ENCODE measurements at regions not wholly inside any gene's neighbourhood (a gene's known extent, or its start where the extent isn't known, plus 50 kb on each side); places are given as distances from the start of the nearest gene placed in this dataset.

DNA sequence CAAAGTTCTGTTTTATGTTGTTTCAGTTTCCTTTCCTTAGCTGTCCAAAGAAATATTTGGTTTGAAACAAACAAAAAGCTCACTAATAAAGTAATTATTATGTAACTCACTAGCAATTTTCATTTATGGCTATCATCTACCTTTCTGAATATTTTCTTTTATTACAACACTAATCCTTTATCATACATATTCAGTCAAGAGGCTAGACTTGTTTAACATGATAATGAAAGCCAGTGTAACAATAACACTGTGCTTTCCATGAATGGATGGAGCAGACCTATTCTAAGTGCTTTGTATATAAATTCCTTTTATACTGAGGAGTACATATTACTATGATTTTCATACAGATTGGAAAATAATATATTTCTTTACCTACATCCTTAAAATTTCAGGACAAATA, 972.8 kb upstream of the ADGRL4 start:
- TF ChIP-seq ZSCAN22 (CRISPR knock-in tag; IDR thresholded peaks at IDR 0.05) (no peak), KLF9 (CRISPR knock-in tag; IDR thresholded peaks at IDR 0.05; ENCODE audit: low read depth) (no peak), ZNF18 (CRISPR knock-in tag; IDR thresholded peaks at IDR 0.05; ENCODE audit: insufficient replicate concordance) (no peak), YY1 (IDR thresholded peaks at IDR 0.05; ENCODE audit: insufficient read depth, insufficient replicate concordance, low read depth, low read length) (no peak), POLR2AphosphoS5 (IDR thresholded peaks at IDR 0.05; ENCODE audit: low read depth, low read length) (no peak), CTCF (CRISPR knock-in tag; IDR thresholded peaks at IDR 0.05) (no peak)
- TF ChIP-seq, protein P1, sequence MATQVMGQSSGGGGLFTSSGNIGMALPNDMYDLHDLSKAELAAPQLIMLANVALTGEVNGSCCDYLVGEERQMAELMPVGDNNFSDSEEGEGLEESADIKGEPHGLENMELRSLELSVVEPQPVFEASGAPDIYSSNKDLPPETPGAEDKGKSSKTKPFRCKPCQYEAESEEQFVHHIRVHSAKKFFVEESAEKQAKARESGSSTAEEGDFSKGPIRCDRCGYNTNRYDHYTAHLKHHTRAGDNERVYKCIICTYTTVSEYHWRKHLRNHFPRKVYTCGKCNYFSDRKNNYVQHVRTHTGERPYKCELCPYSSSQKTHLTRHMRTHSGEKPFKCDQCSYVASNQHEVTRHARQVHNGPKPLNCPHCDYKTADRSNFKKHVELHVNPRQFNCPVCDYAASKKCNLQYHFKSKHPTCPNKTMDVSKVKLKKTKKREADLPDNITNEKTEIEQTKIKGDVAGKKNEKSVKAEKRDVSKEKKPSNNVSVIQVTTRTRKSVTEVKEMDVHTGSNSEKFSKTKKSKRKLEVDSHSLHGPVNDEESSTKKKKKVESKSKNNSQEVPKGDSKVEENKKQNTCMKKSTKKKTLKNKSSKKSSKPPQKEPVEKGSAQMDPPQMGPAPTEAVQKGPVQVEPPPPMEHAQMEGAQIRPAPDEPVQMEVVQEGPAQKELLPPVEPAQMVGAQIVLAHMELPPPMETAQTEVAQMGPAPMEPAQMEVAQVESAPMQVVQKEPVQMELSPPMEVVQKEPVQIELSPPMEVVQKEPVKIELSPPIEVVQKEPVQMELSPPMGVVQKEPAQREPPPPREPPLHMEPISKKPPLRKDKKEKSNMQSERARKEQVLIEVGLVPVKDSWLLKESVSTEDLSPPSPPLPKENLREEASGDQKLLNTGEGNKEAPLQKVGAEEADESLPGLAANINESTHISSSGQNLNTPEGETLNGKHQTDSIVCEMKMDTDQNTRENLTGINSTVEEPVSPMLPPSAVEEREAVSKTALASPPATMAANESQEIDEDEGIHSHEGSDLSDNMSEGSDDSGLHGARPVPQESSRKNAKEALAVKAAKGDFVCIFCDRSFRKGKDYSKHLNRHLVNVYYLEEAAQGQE (IDR thresholded peaks at IDR 0.05; ENCODE audit: borderline replicate concordance in 1 of 2, low read depth in 1 of 2, low read length in 2 of 2) = no peak

Measured in HepG2 (cell line).